ENCODE measurements at regions not wholly inside any gene's neighbourhood (a gene's known extent, or its start where the extent isn't known, plus 50 kb on each side); places are given as distances from the start of the nearest gene placed in this dataset.

GRCh38 chr1:162939035-162939434, 78.1 kb upstream of the CCDC190 start:
- TF ChIP-seq, protein P1, sequence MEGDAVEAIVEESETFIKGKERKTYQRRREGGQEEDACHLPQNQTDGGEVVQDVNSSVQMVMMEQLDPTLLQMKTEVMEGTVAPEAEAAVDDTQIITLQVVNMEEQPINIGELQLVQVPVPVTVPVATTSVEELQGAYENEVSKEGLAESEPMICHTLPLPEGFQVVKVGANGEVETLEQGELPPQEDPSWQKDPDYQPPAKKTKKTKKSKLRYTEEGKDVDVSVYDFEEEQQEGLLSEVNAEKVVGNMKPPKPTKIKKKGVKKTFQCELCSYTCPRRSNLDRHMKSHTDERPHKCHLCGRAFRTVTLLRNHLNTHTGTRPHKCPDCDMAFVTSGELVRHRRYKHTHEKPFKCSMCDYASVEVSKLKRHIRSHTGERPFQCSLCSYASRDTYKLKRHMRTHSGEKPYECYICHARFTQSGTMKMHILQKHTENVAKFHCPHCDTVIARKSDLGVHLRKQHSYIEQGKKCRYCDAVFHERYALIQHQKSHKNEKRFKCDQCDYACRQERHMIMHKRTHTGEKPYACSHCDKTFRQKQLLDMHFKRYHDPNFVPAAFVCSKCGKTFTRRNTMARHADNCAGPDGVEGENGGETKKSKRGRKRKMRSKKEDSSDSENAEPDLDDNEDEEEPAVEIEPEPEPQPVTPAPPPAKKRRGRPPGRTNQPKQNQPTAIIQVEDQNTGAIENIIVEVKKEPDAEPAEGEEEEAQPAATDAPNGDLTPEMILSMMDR (conservative IDR thresholded peaks at IDR 0.05), result no peak
- TF ChIP-seq ZFX (IDR thresholded peaks at IDR 0.05), result no peak

All from C4-2B (cell line).